ENCODE measurements at regions not wholly inside any gene's neighbourhood (a gene's known extent, or its start where the extent isn't known, plus 50 kb on each side); places are given as distances from the start of the nearest gene placed in this dataset.
"Not testable (repeated sequence)": the region's sequence is repeated elsewhere in the genome, so short reads cannot be mapped to it uniquely, and the experiment has no call there.

DNA sequence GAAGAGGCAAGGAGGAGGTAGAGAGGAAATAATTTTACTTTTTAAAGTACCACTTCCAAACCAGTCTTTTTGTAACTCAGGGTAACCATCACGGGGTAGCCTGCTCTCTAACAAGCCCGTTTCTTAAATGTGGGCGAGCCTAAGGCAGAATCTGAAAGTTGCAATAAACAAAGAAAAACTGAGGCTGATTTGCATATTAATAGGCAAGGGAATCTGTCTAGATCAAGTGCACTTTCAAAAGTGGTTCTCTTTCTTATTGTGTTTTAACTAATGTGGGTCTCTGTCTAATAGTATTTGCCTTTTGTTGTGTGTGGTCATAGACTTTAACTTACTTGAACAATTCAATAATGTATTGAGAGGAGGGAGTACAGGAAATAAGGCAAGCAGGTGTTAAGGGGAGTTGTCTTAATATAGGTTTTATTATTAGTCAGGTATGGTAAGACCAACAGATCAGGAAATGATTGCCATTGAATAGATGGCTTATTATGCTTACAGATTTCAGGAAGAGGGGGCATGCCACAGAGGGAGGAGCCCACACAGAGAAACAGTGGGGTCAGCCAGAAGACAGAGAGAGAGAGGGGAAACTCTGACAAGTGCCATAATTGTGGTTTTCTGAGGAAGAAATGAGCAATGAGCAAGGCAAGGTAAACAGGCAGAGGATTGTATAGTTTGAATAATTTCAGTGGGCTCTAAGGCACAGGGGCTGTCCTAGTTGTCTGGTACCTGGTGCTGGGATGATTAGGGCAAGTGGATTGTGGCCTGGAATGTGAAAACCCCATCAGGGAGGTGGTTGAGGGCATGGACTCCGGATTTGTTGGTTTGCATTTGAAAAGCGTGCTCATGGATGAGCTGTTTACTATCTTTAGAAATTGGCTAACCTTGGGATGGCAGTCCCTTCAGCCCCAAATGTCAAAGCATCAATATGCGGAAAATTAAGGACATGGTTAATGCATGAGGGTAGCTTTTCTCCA is 237.2 kb downstream of the TOX3 start:
- Histone ChIP-seq H3K9me3 (no peaks in the 10 kb centered on the region), H3K4me1 (no peaks in the 10 kb centered on the region), H3K27me3 (no peaks in the 10 kb centered on the region), H3K27ac (no peak overlapping the region), H3K36me3 (no peaks in the 10 kb centered on the region), H3K4me3 (no peak overlapping the region)
- DNase-seq: no peak
- intact Hi-C loops (cut with DNase I; ENCODE audit: low total_unique reads): no loop called here
- TF ChIP-seq, protein P1, sequence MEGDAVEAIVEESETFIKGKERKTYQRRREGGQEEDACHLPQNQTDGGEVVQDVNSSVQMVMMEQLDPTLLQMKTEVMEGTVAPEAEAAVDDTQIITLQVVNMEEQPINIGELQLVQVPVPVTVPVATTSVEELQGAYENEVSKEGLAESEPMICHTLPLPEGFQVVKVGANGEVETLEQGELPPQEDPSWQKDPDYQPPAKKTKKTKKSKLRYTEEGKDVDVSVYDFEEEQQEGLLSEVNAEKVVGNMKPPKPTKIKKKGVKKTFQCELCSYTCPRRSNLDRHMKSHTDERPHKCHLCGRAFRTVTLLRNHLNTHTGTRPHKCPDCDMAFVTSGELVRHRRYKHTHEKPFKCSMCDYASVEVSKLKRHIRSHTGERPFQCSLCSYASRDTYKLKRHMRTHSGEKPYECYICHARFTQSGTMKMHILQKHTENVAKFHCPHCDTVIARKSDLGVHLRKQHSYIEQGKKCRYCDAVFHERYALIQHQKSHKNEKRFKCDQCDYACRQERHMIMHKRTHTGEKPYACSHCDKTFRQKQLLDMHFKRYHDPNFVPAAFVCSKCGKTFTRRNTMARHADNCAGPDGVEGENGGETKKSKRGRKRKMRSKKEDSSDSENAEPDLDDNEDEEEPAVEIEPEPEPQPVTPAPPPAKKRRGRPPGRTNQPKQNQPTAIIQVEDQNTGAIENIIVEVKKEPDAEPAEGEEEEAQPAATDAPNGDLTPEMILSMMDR (IDR thresholded peaks at IDR 0.05): no peak
- TF ChIP-seq POLR2A (IDR thresholded peaks at IDR 0.05): no peak

DNA sequence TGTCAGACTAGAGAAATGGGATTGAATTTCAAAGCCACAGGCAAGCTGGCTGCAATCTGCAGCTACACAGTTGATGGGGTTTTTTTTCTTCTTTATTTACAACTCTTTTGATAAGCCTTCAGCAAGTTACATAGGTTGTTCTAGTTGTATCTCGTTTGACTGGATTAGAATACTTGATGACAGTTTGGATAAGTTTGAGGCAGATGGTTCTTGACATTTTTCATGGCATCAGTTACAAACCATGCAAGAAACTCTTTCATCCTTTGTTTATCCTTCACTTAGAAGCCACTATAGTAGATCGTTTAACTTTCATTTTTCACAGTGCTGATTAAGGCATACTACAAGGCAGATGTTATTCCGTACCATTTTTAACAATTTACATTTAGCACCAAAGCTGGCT is 238.9 kb downstream of the TOX3 start:
- no peaks in the 10 kb centered on the region for H3K36me3 ChIP-seq
- no peaks in the 10 kb centered on the region for H3K27me3 ChIP-seq
- H3K4me1 ChIP-seq: no peaks in the 10 kb centered on the region
- no peak overlapping the region for H3K27ac ChIP-seq
- intact Hi-C loops (cut with DNase I; ENCODE audit: low total_unique reads): no loop called here
- no peak overlapping the region for H3K4me3 ChIP-seq
- no peaks in the 10 kb centered on the region for H3K9me3 ChIP-seq
- no peak for DNase-seq
- TF ChIP-seq, protein P1 (IDR thresholded peaks at IDR 0.05): no peak
- TF ChIP-seq POLR2A (IDR thresholded peaks at IDR 0.05): no peak

DNA sequence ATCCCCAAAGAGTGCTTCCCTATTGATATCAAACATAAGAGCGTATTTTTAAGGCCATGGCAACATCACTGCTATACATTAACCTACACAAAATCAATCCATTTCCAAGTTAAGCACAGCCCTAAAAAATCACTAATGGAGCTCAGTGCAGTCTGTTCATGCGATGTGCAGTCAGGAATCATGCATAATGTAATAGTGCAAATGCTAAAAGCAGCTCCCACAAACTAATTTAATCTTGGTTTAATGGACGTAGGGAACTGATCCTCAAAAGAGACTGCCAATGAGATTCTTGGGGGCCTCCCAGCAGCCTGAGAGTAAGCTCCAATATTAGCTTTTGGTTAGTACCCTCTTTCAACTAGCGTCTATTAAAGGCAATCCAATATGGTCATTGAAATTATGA is 245.9 kb downstream of the TOX3 start:
- TF ChIP-seq, protein P1 (IDR thresholded peaks at IDR 0.05): no peak
- no peak for TF ChIP-seq POLR2A (IDR thresholded peaks at IDR 0.05)
- no peak overlapping the region for H3K27ac ChIP-seq
- no peaks in the 10 kb centered on the region for H3K36me3 ChIP-seq
- no peak for DNase-seq
- no peak overlapping the region for H3K4me3 ChIP-seq
- H3K4me1 ChIP-seq: no peaks in the 10 kb centered on the region
- no peaks in the 10 kb centered on the region for H3K27me3 ChIP-seq
- H3K9me3 ChIP-seq: no peaks in the 10 kb centered on the region
- intact Hi-C loops (cut with DNase I; ENCODE audit: low total_unique reads): no loop called here

DNA sequence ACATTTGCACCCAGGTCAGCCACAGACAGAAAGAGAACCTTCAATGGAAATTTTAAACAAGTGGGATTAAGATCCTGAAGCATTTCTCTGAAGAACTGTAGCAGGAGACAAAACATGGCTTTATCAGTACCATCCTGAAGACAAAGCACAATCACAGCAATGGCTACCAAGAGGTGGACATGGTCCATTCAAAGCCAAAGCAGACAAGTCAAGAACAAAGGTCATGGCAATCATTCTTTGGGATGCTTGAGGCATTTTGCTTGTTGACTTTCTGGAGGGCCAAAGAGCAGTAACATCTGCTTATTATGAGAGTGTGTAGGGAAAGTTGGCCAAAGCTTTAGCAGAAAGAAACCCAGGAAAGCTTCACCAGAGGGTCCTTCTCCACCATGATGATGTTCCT is 248.2 kb downstream of the TOX3 start:
- intact Hi-C loops (cut with DNase I; ENCODE audit: low total_unique reads): no loop called here

DNA sequence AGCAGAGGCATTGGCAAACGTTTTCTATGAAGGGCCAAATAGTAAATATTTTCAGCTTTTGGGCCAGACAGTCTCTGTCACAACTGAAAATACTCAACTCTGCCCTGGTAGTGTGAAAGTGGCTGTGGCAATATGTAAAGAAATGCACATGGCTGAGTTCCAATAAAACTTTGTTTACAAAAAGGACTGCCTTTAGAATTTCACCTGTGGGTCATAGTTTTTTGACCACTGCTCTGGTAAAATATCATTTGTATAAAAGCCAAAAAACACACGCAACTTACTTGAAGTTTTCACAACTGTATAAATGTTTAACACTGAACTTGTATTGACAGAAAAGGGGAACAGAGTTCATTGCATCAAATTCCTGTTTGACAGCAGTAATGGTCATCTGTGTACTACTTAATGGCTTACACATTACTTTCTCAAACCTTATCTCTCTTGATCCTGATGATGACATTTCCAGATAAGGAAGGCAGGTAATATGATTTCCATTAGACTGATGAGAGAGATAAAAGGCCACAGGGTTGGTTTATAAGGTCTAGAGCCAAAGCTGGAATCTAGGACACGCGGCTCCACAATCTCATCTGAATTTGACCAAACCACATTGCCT is 250.1 kb downstream of the TOX3 start:
- H3K4me3 ChIP-seq; H3K27me3 ChIP-seq; DNase-seq; H3K27ac ChIP-seq; intact Hi-C loops (cut with DNase I; ENCODE audit: low total_unique reads); H3K4me1 ChIP-seq; H3K9me3 ChIP-seq; H3K36me3 ChIP-seq: not testable (repeated sequence)

More for the DNA sequence above, 248.2 kb downstream of the TOX3 start:
- Histone ChIP-seq H3K9me3 (no peaks in the 10 kb centered on the region), H3K36me3 (no peaks in the 10 kb centered on the region), H3K27ac (no peak overlapping the region), H3K27me3 (no peaks in the 10 kb centered on the region), H3K4me1 (no peaks in the 10 kb centered on the region), H3K4me3 (no peak overlapping the region)
- DNase-seq: no peak
- no peak for TF ChIP-seq POLR2A (IDR thresholded peaks at IDR 0.05)
- TF ChIP-seq, protein P1 (IDR thresholded peaks at IDR 0.05): no peak

Data from uterus (tissue), 3 donors.